ENCODE measurements at regions not wholly inside any gene's neighbourhood (a gene's known extent, or its start where the extent isn't known, plus 50 kb on each side); places are given as distances from the start of the nearest gene placed in this dataset.
"Not testable (repeated sequence)": the region's sequence is repeated elsewhere in the genome, so short reads cannot be mapped to it uniquely, and the experiment has no call there.

GRCh38 chr11:43021466-43021865 lies 290.3 kb upstream of the API5 start:
- no peak for ATAC-seq

- ATAC-seq = no peak
Measured at GRCh38 chr11:43034341-43034740, 277.5 kb upstream of the API5 start.

- ATAC-seq = no peak
Measured at GRCh38 chr11:43035086-43035485, 276.7 kb upstream of the API5 start.

- no peak for ATAC-seq
Measured at GRCh38 chr11:43053638-43054412, 258.0 kb upstream of the API5 start.

GRCh38 chr11:43067681-43068080 lies 244.1 kb upstream of the API5 start:
- no peak for ATAC-seq

GRCh38 chr11:43071338-43071737 lies 240.5 kb upstream of the API5 start:
- no peak for ATAC-seq

GRCh38 chr11:43072096-43072495 lies 239.7 kb upstream of the API5 start:
- ATAC-seq = no peak

GRCh38 chr11:43072911-43073310 lies 238.9 kb upstream of the API5 start:
- ATAC-seq = no peak

GRCh38 chr11:43074810-43075209 lies 237.0 kb upstream of the API5 start:
- ATAC-seq = no peak

GRCh38 chr11:43101113-43101512 lies 210.7 kb upstream of the API5 start:
- no peak for ATAC-seq

- no peak for ATAC-seq
Measured at GRCh38 chr11:43116071-43116470, 195.7 kb upstream of the API5 start.

- no peak for ATAC-seq
Measured at GRCh38 chr11:43119275-43119970, 192.4 kb upstream of the API5 start.

- ATAC-seq = no peak
Measured at GRCh38 chr11:43122546-43122945, 189.2 kb upstream of the API5 start.

- ATAC-seq = no peak
Measured at GRCh38 chr11:43123443-43123842, 188.4 kb upstream of the API5 start.

GRCh38 chr11:43124272-43124935 lies 187.4 kb upstream of the API5 start:
- no peak for ATAC-seq

GRCh38 chr11:43129329-43129728 lies 182.5 kb upstream of the API5 start:
- no peak for ATAC-seq

GRCh38 chr11:43130616-43131015 lies 181.2 kb upstream of the API5 start:
- no peak for ATAC-seq

- ATAC-seq = no peak
Measured at GRCh38 chr11:43135966-43136534, 175.7 kb upstream of the API5 start.

GRCh38 chr11:43138621-43139140 lies 173.1 kb upstream of the API5 start:
- ATAC-seq = no peak

- ATAC-seq = no peak
Measured at GRCh38 chr11:43145653-43146052, 166.1 kb upstream of the API5 start.

GRCh38 chr11:43150697-43151096 lies 161.1 kb upstream of the API5 start:
- no peak for ATAC-seq

GRCh38 chr11:43164831-43165230 lies 147.0 kb upstream of the API5 start:
- no peak for ATAC-seq

- ATAC-seq = not testable (repeated sequence)
Measured at GRCh38 chr11:43165393-43165792, 146.4 kb upstream of the API5 start.

All from esophagus mucosa (tissue), 1 donor.